Nucleus accumbens (tissue), 56 donors: ENCODE measurements at regions not wholly inside any gene's neighbourhood (a gene's known extent, or its start where the extent isn't known, plus 50 kb on each side); places are given as distances from the start of the nearest gene placed in this dataset.
"Not testable (repeated sequence)": the region's sequence is repeated elsewhere in the genome, so short reads cannot be mapped to it uniquely, and the experiment has no call there.

Experiments used
- DNase-seq, 56 donors: peaks; one replicate each; lab custom pipeline; 2025; lab: John Stamatoyannopoulos, UW

- DNase-seq, result not testable (repeated sequence)
Observed at GRCh38 chr22:16463472-16463871, 129.1 kb downstream of the CCT8L2 start.

- DNase-seq, result not testable (repeated sequence)
Observed at GRCh38 chr22:16447451-16447850, 145.2 kb downstream of the CCT8L2 start.

GRCh38 chr22:16446755-16447440 lies 145.7 kb downstream of the CCT8L2 start:
- DNase-seq, result not testable (repeated sequence)

- not testable (repeated sequence) for DNase-seq
Observed at GRCh38 chr22:16441014-16441413, 151.6 kb downstream of the CCT8L2 start.

- DNase-seq, result peak in 1 of 56 donors; percentile 0
Observed at GRCh38 chr22:16423476-16423875, 169.1 kb downstream of the CCT8L2 start.

GRCh38 chr22:16417498-16417897 lies 175.1 kb downstream of the CCT8L2 start:
- DNase-seq, result not testable (repeated sequence)

GRCh38 chr22:16404639-16405038 lies 188.0 kb downstream of the CCT8L2 start:
- DNase-seq, result not testable (repeated sequence)

GRCh38 chr22:16403661-16404060 lies 188.9 kb downstream of the CCT8L2 start:
- not testable (repeated sequence) for DNase-seq

GRCh38 chr22:16402874-16403399 lies 189.7 kb downstream of the CCT8L2 start:
- DNase-seq, result not testable (repeated sequence)

GRCh38 chr22:16393476-16393875 lies 199.1 kb downstream of the CCT8L2 start:
- not testable (repeated sequence) for DNase-seq

GRCh38 chr22:16391417-16391930 lies 201.1 kb downstream of the CCT8L2 start:
- not testable (repeated sequence) for DNase-seq

GRCh38 chr22:16390541-16391217 lies 201.9 kb downstream of the CCT8L2 start:
- DNase-seq, result not testable (repeated sequence)

- not testable (repeated sequence) for DNase-seq
Observed at GRCh38 chr22:16390046-16390445, 202.6 kb downstream of the CCT8L2 start.

GRCh38 chr22:16389256-16389655 lies 203.4 kb downstream of the CCT8L2 start:
- not testable (repeated sequence) for DNase-seq

GRCh38 chr22:16388616-16389015 lies 204.0 kb downstream of the CCT8L2 start:
- not testable (repeated sequence) for DNase-seq

- DNase-seq, result not testable (repeated sequence)
Observed at GRCh38 chr22:16388127-16388526, 204.5 kb downstream of the CCT8L2 start.

GRCh38 chr22:16387543-16387942 lies 205.1 kb downstream of the CCT8L2 start:
- DNase-seq, result not testable (repeated sequence)

- DNase-seq, result no peak
Observed at GRCh38 chr22:16387088-16387487, 205.5 kb downstream of the CCT8L2 start.

- DNase-seq, result not testable (repeated sequence)
Observed at GRCh38 chr22:16361328-16361727, 231.3 kb downstream of the CCT8L2 start.

- not testable (repeated sequence) for DNase-seq
Observed at GRCh38 chr22:16352637-16353036, 240.0 kb downstream of the CCT8L2 start.

GRCh38 chr22:16347083-16347482 lies 245.5 kb downstream of the CCT8L2 start:
- DNase-seq, result not testable (repeated sequence)
